A204.1 (cell line): ENCODE measurements at regions not wholly inside any gene's neighbourhood (a gene's known extent, or its start where the extent isn't known, plus 50 kb on each side); places are given as distances from the start of the nearest gene placed in this dataset.
"Not testable (repeated sequence)": the region's sequence is repeated elsewhere in the genome, so short reads cannot be mapped to it uniquely, and the experiment has no call there.

ENCODE experiments used
- FAIRE-seq: peaks from 2 replicates; lab custom pipeline; 2012; peaks lifted over from hg19 to GRCh38; lab: Jason Lieb, UNC

DNA sequence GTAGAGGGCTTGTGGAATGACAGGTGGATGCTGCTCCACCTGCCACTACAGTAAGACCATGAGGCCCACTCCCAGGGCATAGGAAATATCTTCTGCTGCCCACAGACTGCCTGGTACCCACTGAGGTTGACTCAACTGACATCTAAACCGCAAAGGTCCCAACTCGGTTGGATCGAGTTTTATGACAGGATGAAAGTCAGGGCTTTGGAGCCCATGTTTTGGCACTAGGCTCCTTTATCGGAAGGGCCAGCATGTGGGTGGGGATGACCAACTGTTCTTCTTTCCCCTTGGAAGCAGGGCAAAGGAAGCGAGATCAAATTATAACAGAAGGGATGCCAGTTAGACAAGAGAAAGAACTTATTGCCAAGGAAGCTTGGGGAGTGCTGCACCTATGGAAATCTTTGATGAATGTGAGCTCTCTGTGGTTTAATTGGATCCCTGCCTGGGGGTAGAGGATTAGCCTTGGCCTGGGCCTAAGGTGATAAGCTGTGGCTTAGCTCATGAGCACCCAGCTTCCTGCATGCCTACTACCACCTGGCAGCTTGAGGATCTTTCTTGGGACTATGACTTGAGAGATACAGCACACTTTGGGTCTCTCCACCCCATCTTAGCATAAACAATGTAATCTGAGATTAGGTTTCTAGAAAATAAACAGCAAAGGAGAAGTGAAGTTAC, 121.8 kb downstream of the KCNA5 start:
- no peak for FAIRE-seq

DNA sequence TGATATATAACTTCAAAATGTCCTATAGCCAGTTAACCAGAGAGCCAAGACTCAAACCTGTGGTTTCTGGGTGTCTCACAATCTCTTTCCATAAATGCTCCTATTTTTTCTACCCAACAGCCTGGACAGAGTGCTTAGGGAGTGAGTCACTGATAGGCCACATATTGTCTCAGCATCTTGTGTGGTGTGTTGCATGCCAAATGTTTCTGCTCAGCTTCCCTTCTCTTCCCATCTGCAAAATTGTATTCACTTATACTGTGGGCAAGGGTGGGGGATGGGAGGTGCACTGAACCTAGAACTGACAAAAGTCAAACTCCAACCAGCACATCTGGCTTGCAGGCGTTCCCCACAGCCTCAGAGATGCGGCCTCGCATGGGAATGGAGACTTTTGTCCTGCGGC, 123.3 kb downstream of the KCNA5 start:
- FAIRE-seq, result no peak

- no peak for FAIRE-seq
These were observed 124.5 kb downstream of the KCNA5 start for GRCh38 chr12:5168148-5168547.

DNA sequence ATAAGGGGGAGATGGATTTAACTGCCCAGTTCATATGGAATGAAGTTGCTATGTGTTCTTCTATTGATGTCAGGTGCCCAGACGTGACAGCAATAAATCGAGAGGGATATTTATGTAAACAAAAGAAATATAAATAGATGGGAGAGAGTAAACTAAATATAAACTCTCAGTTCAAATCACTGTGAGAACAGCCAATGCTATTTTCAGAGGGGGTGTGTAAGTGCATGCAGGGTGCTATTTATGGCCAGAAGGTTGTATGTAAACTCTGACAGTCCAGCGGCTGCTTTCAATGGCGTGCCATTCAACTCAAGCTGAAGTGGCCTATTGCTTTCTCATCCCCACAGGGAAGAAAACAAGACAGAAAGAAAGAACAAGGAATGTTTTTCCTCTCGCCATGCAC, 127.2 kb downstream of the KCNA5 start:
- no peak for FAIRE-seq

- FAIRE-seq, result no peak
These were observed 128.0 kb downstream of the KCNA5 start for GRCh38 chr12:5171701-5172100.

DNA sequence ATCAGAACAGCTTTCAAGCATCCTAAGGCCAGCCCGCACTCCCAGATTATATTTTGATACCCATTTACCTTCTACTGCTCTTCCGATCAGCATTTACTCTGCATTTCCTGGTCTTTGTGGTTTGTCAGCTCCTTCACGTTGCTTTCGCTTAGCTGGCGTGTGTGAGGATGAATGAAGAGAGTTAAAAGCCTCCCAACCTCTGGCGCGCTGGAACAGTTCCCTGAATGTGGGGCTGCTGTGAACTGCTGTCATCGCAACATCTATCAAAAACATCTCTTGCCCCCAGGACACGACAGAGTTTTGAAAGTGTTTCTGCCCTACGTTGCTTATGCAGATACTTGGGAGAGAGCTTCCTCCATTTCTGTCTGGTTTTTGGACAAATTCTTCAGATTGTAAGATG, 129.2 kb downstream of the KCNA5 start:
- FAIRE-seq, result no peak

- no peak for FAIRE-seq
These were observed 129.9 kb downstream of the KCNA5 start for GRCh38 chr12:5173511-5174011.

DNA sequence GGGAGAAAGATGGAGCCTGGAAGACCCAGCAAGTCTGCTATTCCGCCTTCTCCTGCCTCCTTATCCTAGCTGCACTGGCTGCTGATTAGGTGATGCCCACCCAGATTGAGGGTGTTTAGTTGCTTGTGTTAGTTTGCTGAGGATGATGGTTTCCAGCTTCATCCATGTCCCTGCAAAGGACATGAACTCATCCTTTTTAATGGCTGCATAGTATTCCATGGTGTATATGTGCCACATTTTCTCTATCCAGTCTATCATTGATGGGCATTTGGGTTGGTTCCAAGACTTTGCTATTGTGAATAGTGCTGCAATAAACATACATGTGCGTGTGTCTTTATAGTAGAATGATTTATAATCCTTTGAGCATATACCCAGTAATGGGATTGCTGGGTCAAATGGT, 131.7 kb downstream of the KCNA5 start:
- FAIRE-seq, result not testable (repeated sequence)

DNA sequence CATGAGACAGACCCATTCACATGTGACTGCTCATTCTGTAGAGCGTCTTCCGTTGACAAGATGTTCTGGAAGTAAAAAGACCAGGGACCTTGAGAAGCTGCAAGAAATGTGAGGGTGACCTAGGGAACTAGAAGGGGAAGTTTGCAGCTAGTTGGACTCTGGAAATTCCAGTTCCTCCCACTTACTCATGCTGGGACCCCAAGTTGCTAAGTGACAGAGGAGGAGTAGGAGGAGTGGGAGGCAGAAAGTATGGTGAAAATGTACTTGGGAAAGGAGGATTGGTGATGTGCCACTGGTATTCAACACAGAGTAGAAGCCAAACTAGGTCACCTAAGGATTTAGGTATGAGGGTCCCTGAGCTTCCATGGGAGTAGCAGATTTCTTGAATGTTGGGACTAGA, 132.4 kb downstream of the KCNA5 start:
- no peak for FAIRE-seq

- FAIRE-seq, result no peak
These were observed 133.4 kb downstream of the KCNA5 start for GRCh38 chr12:5177096-5177495.

GRCh38 chr12:5177731-5178130, 134.1 kb downstream of the KCNA5 start:
- FAIRE-seq, result no peak

- no peak for FAIRE-seq
These were observed 134.9 kb downstream of the KCNA5 start for GRCh38 chr12:5178571-5178970.

GRCh38 chr12:5180496-5180895, 136.8 kb downstream of the KCNA5 start:
- no peak for FAIRE-seq

- no peak for FAIRE-seq
These were observed 140.5 kb downstream of the KCNA5 start for GRCh38 chr12:5184186-5184585.

GRCh38 chr12:5185435-5186069, 141.9 kb downstream of the KCNA5 start:
- FAIRE-seq, result no peak

DNA sequence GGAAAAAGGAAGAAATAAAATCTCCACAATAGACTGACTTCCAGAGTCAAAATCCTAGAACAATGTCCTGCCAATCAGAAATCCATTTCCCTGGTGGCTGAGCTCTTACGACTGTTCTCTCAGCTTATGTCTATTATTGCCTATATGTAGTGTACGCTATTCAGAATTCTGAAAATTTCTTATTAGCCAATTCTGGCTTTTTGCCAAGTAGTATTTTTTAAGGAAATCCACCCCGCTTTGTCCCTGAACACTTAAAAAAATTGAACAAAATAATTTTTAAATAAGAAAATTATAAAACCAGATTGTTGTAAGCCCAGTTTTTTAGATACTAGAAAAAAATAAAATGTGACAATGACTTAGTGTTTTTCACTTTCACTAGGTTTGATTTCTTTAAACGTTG, 143.0 kb downstream of the KCNA5 start:
- FAIRE-seq, result no peak

DNA sequence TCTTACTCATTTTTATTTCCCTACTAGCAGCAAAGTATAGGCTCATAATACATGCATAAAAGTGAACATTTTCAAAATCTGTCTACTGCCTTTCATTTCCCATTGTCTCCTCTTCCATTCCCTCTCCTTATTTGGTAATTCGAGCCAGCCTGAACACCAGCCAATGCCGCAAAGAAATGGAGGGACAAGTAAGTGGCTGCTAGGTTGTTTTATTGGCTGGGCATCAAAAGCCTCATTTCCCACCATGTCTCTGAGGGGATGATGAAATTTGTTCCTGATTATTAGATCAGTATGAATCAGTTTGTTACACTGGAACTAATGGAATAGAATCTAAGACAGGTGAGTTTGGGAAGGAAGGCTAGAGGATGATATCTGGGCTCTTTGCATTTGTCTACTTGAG, 143.5 kb downstream of the KCNA5 start:
- FAIRE-seq, result no peak

DNA sequence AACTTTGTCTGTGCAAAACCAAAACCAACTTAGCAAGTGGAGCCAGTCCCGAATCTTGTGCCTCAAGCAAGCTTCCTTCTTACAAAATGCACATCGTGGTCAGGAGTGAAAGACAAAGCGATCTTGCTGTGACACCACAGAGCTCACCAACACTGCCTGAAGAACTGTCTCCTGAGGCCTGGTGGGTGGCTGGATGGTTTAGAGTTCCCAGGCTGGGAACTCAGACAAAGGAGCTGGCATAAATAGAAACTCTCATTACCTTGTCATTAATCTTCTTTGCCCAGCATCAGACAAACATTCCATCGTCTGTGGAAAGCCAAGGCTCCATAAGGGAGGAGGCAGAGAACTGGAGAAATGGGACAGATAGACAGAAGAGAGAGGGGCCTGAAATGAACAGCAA, 144.8 kb downstream of the KCNA5 start:
- FAIRE-seq, result no peak

DNA sequence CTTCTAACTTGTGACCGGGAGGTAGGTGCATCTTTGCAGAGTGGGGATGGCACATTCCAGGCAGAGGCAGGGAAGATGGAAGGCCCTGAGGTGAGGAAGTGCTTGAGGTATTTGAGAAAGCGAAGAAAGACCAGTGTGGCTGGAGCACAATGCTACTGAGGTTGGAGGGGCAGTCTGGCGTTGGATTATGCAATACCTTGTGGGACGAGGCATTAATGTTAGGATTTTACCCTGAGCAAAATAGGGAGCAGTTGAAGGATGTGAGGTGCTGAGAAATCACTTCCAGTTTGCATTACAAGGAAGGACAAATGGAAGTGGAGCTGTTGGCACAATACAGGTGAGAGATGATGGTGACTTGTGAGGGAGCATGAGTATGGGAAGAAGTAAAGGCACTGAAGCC, 145.5 kb downstream of the KCNA5 start:
- no peak for FAIRE-seq

- FAIRE-seq, result no peak
These were observed 148.3 kb downstream of the KCNA5 start for GRCh38 chr12:5191803-5192538.

DNA sequence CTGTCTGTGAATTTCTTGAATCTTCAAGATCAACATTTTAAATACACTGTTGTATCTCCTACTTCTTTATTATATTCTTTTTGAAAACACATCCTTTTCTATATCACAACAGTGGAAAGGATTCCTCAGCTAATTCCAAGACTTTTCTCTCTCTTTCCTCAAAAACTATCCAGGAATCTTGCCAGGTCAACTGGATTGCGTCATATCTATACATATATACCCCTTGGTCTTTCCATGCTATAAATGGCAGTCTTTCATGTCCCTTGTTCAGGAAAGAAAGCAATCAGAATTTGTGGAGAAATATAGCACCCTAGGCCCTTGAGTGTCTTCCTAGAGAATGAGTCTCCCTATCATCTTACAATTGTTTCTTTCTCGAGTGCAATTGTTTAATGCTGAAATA, 149.0 kb downstream of the KCNA5 start:
- FAIRE-seq, result no peak

GRCh38 chr12:5194306-5194705, 150.6 kb downstream of the KCNA5 start:
- FAIRE-seq, result no peak

- no peak for FAIRE-seq
These were observed 151.6 kb downstream of the KCNA5 start for GRCh38 chr12:5195244-5195643.

DNA sequence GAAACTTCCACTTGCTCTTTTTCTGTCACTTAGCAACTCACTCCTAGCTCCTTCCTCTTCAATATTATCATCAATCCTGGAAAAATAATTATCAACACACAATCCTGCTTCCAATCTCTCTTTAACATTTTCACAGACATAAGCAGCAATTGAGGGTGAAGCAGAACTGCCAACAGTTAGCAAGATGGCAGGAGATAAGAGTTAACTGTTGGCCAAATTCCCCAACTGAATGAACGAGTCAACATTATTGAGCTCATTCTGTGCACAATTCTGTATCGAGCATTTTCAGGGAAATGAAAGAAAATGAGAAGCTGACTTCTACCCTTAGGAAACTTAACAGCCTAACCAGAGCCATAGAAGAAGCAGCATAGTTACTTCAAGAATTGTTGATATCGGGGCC, 152.0 kb downstream of the KCNA5 start:
- no peak for FAIRE-seq
